ENCODE measurements at regions not wholly inside any gene's neighbourhood (a gene's known extent, or its start where the extent isn't known, plus 50 kb on each side); places are given as distances from the start of the nearest gene placed in this dataset.

DNA sequence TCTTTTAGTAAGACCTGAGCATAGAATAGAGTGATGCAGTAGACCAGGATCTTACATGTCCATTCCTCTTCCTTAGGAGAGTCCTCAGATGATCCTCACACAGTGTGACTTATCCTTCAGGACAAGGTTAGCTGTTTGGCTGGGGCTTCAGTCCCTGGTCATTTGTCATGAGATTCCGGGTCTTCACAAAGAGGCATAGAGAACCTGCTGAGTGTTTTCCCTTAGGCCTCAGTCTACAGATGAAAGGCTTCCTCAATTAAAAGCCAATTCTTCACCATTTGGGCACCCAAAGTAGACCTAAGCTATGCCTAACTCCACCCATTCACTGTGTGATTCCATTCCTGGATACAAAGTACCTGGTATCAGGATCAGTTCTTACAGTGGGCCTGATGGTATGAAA, 329.8 kb upstream of the RUNX1 start:
- TF ChIP-seq POLR2A (IDR thresholded peaks at IDR 0.05), result no peak
- TF ChIP-seq, protein P1, sequence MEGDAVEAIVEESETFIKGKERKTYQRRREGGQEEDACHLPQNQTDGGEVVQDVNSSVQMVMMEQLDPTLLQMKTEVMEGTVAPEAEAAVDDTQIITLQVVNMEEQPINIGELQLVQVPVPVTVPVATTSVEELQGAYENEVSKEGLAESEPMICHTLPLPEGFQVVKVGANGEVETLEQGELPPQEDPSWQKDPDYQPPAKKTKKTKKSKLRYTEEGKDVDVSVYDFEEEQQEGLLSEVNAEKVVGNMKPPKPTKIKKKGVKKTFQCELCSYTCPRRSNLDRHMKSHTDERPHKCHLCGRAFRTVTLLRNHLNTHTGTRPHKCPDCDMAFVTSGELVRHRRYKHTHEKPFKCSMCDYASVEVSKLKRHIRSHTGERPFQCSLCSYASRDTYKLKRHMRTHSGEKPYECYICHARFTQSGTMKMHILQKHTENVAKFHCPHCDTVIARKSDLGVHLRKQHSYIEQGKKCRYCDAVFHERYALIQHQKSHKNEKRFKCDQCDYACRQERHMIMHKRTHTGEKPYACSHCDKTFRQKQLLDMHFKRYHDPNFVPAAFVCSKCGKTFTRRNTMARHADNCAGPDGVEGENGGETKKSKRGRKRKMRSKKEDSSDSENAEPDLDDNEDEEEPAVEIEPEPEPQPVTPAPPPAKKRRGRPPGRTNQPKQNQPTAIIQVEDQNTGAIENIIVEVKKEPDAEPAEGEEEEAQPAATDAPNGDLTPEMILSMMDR (IDR thresholded peaks at IDR 0.05 in 8 of 11, conservative IDR thresholded peaks at IDR 0.05 in 3 of 11), result no peak

All from spleen (tissue), 7 donors.